ENCODE measurements at regions not wholly inside any gene's neighbourhood (a gene's known extent, or its start where the extent isn't known, plus 50 kb on each side); places are given as distances from the start of the nearest gene placed in this dataset.

DNA sequence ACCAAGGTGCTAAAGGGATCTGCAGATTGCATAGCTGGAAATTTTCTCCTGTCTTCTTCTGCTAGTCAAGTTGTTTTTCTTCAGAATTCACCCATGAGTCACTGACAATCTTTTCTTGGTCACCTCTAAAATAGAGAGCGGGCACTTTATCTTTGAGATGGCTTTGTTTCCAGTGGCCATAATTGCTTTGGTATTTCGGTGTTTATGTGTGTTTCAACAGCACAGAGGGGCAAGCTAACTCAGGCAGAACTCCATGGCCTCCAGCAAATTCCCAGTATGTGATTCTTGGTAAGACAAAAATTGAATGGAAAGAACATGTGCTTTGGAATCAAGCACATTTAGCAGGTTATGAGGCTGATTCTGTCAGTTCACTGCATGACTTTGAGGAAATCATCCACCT is 656.8 kb downstream of the VRK1 start:
- DNase-seq (ENCODE audit: low read depth) = no peak
- no peak overlapping the region for H3K4me3 ChIP-seq (ENCODE audit: low read depth, low read length)
- TF ChIP-seq CTCF (conservative IDR thresholded peaks at IDR 0.05; ENCODE audit: low read depth, low read length) = no peak

GRCh38 chr14:97456462-97456861 is 659.3 kb downstream of the VRK1 start:
- no peak overlapping the region for H3K4me3 ChIP-seq (ENCODE audit: low read depth, low read length)
- no peak for DNase-seq (ENCODE audit: low read depth)
- TF ChIP-seq CTCF (conservative IDR thresholded peaks at IDR 0.05; ENCODE audit: low read depth, low read length) = no peak

DNA sequence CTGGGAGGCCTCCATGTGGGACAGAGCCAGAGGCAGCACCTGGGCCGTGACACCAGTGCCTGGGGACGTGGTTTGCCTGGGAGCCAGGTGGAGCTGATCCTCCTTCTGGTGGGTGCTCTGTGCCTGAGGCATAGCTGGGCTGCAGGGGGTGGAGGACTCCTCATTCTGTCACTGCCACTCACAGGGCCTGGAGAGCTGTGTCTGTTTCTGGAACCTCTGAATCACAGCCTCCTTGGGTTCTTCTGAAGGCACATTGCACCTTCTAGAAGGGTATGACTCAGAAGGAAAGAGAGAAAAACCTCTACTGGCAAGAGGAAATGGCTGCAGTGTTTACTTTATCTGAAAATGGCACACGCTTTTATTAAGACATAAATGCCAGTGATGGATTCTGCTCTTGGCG is 659.8 kb downstream of the VRK1 start:
- no peak for TF ChIP-seq CTCF (conservative IDR thresholded peaks at IDR 0.05; ENCODE audit: low read depth, low read length)
- no peak for DNase-seq (ENCODE audit: low read depth)
- H3K4me3 ChIP-seq (ENCODE audit: low read depth, low read length) = no peak overlapping the region

DNA sequence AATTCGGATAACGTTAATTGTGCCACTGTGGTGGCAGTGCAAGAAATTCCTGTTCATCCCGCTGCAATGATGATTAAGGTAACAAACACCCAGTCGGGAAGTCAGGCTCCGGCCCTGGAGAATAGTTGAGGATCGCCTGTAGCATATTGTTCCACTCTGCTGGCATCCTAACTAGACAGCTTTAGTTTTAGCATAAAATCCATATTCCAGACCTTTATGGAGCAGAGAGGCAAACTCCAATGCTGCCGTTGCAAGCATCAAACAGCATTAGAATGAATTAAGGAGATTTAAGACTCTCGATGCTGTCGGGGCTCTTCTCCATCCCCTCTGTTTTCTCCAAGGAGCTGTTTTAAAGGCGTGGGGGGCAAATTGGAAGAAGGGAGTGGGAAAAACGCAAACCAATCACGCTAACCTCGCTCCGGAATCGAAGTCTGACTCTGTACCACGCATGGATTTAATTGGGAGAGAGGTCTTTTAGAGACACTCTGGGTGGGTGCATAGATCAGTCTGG is 660.4 kb downstream of the VRK1 start:
- TF ChIP-seq CTCF (conservative IDR thresholded peaks at IDR 0.05; ENCODE audit: low read depth, low read length) = no peak
- H3K4me3 ChIP-seq (ENCODE audit: low read depth, low read length) = no peak overlapping the region
- DNase-seq (ENCODE audit: low read depth) = no peak

- TF ChIP-seq CTCF (conservative IDR thresholded peaks at IDR 0.05; ENCODE audit: low read depth, low read length) = no peak
- DNase-seq (ENCODE audit: low read depth) = no peak
- H3K4me3 ChIP-seq (ENCODE audit: low read depth, low read length) = no peak overlapping the region
Measured at GRCh38 chr14:97458255-97458654, 661.1 kb downstream of the VRK1 start.

- no peak overlapping the region for H3K4me3 ChIP-seq (ENCODE audit: low read depth, low read length)
- no peak for TF ChIP-seq CTCF (conservative IDR thresholded peaks at IDR 0.05; ENCODE audit: low read depth, low read length)
- DNase-seq (ENCODE audit: low read depth) = no peak
Measured at GRCh38 chr14:97458661-97459579, 661.7 kb downstream of the VRK1 start.

DNA sequence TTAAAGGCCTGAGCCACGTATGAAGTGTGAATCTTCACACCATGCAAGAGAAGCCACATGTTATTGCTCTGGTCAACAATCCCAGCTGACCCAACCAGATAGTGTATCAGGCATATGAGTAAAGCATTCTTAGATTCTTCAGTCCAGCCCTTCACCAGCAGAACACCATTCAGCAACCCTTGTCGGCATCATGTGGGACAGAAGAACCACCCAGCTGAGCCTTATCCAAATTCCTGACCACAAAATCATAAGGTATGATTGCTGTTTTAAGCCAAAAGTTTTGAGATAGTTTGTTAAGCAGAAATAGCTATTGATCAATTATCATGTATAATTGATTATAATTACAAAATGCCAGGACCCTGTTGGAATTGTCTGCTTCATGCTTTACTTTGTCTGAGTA is 664.9 kb downstream of the VRK1 start:
- no peak for DNase-seq (ENCODE audit: low read depth)
- no peak overlapping the region for H3K4me3 ChIP-seq (ENCODE audit: low read depth, low read length)
- no peak for TF ChIP-seq CTCF (conservative IDR thresholded peaks at IDR 0.05; ENCODE audit: low read depth, low read length)

All from choroid plexus epithelial cell (primary cell).